HG03159 (cell line): ENCODE measurements at regions not wholly inside any gene's neighbourhood (a gene's known extent, or its start where the extent isn't known, plus 50 kb on each side); places are given as distances from the start of the nearest gene placed in this dataset.
A peak's percentile ranks its signal among the peaks of the same experiment; 100 is the strongest.
"Not testable (repeated sequence)": the region's sequence is repeated elsewhere in the genome, so short reads cannot be mapped to it uniquely, and the experiment has no call there.

Experiments used
- ATAC-seq: cut with Tn5 transposase; IDR thresholded peaks from one replicate; pipeline ENCODE4 v1.9.1; 2021; ENCODE audit warnings: mild to moderate bottlenecking, moderate library complexity; ENCODE audit not compliant: unreplicated experiment

DNA sequence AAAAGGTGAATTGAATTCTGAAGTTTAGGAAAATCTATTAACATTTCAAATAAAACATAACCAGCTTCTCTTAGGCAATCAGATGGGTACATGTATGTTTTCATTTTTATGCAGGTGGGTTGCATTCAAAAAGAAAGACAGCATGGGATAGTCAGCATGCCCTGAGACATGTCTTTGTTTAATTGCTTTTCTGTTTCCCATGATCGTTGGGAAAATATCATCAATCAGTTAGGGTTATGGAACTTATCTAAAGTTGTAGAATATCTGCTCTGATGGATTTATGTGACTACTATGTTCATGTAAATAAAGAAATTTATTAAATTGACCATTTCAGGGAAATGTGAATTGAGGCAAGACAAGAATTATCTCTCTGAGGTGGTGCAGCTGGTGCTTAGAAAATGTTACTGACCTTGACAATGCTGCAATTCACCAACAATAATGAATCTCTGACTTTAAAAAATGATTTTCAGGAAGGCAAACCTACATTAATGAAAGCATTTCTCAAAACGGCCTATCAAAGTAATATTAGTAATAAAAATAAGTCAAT is 112.7 kb downstream of the RFPL4B start:
- no peak for ATAC-seq

DNA sequence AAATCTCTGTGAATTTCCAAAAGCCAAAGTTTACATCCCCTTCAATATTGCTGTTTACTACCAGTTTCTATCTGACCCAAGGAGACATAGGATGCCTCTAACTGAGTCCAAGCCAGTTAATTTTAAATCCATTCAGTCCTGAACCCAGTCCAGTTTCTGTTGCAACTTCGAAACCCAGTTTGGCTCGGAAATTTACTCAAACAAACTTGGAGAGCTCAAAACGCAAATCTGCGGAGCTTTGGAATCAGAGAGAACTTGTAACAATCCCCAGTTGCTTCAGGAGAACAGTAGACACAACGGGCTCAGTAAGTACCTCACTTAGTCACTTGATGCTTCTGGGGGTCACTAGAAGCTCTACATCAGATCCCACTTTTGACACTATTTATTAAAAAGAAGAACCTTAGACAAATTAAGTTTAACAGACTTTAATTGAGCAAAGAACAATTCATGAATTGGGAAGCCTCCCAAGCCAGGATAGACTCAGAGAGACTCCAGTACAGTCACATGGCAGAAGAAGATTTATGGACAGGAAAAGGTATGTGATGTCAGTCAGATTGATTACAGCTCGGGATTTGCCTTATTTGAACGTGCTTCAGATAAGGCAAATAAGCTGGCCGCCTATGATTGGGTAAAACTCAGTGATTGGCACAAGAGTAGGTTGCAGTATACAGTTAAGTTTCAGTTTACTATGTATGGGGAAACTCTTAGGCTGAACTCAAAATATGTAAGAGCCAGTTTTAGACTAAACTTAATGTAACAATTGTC is 118.0 kb downstream of the RFPL4B start:
- ATAC-seq: no peak

DNA sequence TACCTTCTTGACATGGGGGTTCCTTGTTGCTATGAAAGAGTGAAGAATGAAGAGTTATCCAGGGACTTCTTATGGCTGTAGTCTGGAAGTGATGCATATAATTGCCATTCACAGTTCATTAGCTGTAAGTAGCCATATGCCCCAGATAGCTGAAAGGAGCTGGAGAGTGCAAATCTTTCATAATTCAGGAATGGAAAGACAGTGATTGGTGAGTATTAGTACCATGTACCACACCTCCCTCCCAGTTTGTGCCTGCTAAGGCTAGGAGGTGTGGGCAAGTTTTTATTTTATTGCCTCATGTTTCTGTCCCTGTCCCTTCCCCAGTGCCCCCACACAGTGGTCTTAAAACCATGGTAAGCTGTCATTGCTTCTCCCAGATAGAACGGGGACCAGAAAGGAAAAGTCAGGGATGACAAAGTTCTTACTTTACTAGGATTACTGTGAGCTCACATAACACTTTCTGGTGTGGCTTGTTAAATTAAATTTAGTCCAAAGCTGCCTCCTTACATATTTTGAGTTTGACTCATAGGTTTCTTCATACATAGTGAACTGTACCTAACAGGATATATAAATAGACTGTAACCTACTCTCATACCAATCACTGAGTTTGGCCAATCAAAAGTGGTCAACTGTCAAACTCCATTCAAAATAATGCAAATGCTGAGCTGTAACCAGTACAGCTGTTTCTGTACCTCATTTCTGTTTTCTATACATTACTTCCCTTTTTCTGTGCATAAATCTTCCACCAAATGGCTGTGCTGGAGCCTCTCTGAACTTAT is 119.4 kb downstream of the RFPL4B start:
- ATAC-seq: peak; percentile 95

DNA sequence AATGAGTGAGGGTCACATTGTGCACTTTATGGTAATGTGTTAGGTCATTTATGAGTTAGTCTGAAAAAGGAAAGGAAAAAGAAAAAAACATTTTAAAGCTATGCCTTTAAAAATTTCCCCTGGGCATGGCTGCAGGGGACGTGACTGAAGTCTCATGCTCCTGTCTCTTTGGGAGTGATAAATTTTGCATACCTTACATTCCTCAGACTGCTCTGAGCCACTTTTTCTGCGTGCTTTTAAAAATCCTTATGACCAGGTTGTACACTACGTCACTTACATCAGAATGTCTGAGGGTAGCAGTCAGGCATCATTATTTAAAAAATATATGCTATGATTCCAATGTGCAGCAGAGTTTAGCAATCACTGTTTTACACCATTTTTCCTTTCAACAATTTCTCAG is 121.2 kb downstream of the RFPL4B start:
- ATAC-seq: no peak

DNA sequence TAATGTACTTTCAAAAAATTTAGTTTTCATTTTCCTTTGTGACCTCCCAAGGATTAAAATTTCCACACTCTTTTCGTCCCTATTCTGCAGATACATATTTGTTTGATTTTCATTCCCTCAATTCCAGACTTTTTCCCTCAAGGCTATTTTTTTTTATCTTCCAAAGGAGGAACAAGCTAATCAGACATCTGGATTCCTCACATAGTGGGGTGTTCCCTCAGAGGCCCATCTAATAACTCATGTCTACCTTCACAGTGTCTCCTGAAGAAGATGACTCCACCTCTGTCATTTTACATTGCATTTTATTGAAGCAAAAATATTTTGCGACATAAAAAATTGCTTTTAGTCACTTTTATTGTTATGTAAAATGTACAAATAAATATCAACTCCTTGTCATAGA is 122.2 kb downstream of the RFPL4B start:
- no peak for ATAC-seq

DNA sequence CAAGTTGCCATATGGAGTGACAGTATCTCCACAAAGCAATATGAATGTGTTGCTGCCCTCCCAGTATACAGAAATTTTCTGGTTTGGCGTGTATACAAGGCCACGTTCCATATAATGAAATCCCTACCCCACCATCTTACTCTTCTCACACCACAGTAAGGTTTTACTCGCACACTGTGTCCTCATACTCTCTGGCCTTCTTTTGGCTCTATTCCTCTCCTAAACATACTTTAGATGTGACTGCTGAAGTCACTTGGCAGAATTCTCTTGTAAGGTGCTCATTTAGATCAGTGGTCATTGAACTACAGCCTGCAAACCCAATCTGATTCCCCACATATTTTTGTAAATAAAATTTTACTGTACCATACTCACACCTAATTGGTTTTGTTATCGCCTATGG is 123.2 kb downstream of the RFPL4B start:
- ATAC-seq: no peak

DNA sequence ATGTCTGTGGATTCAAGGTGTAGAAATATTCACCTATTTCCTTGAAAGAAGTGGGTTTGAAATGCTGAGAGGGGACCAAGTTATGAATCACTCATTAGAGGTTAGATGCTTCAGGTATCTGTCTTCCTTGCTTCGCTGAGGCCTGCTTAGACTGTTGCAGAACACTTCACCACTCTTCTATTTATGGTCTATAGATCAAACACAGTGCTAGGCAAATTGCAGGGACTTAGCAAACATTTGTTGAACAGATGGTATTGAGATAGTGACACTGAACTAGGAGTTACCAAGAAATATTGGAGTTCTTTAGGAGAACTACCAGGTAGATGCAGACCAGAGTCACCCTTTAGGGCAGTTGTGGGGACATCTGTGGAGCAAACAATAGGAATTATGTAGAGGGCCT is 123.8 kb downstream of the RFPL4B start:
- no peak for ATAC-seq

DNA sequence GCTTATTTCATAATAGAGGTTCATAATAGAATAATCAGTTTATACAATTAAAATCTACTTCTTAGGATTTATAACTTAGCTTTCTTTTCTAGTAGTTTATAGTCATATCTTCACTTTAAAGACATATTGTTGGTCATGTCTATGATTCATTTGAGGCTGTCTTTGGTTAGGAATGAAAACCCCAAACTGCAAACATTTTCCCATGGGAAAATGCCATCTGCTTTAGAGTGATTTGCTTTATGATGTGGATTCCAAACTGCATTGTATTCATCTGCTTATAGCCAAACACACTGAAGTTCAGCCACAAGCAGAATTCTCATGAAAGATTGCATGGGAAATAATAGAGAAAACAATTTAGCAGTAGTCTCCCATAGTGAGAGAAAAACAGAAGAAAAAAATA is 128.0 kb downstream of the RFPL4B start:
- no peak for ATAC-seq

DNA sequence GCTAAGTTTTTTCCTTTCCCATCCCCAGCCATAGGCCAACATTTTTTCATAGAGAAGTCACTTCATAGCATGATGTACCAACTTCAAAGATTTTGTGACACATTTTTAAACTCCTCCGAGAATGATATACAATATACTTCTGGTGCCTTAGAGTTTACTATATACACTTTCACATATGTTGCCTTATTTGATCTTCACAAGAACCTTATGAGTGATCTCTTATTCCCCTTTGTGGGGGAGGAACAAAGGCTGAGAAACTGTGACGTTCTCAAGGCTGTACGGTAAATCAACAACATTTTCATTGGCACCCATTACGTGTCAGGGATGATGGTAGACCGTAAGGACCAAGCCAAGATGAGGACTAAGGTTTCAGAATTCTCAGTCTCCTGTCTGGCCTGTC is 130.0 kb downstream of the RFPL4B start:
- no peak for ATAC-seq

DNA sequence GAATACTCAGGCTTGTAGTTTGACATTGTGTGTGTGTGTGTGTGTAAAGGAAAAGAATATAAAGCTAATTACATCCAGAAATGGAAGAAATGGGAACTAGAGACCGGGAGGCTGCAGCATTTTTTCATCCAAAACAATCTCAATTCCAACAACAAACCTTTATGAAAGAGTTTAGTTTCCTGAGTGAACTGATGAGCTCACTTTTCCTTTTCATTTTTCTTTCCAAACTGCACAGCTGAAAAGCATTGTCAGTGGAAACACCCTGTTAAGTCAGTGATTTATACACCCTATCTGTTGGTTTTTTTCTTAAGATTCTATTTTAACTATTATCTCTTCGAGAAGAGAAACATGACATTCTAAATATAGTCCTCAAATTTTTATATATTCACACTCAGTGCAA is 130.9 kb downstream of the RFPL4B start:
- no peak for ATAC-seq

DNA sequence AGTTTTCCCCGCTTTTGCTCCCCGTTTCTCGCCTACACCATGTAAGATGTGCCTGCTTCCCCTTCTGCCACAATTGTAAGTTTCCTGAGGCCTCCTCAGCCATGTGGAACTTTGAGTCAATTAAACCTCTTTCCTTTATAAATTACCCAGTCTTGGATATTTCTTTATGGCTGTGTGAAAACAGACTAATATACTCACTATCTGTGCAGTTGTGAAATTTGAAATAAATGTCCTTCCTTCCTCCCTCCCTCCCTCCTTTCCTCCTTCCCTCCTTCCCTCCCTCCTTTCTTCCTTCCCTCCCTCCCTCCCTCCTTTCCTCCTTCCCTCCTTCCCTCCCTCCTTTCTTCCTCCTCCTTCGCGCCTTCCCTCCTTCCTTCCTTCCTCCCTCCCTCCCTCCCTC is 132.8 kb downstream of the RFPL4B start:
- not testable (repeated sequence) for ATAC-seq

DNA sequence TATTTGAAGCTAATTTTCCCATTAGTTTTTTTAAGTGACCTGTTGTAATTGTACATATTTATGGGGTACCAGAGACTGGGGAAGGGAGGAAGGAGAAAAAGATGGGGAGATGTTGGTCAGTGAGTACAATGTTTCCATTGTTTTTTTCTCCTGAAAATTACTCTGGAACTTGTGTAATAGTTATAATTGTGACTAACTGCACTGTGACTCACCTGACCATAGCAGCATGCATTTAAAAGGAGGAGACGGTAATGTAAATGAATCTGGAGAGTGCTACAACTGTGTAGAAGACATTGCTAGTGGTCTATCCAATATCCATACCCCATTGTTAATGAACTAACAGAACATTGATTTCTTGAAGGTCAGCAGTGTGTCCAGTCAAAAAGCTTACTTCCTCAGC is 133.4 kb downstream of the RFPL4B start:
- ATAC-seq: no peak

DNA sequence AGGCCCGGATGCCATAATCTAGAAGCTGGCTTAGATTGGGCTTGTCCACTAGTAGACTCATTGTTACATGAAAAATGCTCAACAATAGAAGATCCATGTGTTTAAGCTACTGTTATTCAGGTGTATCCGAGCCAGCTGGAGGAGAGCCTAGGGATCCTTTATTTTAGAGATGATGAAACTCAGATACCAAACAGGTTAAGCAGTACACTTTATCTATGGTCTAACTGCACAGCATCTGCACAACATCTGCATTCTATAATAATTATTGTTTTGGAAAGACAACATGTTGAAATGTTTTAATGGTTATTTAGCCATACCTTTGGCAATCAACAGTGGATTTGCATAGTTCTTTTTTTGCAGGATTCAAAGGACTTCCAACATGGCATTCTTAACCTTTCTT is 134.1 kb downstream of the RFPL4B start:
- ATAC-seq: no peak

DNA sequence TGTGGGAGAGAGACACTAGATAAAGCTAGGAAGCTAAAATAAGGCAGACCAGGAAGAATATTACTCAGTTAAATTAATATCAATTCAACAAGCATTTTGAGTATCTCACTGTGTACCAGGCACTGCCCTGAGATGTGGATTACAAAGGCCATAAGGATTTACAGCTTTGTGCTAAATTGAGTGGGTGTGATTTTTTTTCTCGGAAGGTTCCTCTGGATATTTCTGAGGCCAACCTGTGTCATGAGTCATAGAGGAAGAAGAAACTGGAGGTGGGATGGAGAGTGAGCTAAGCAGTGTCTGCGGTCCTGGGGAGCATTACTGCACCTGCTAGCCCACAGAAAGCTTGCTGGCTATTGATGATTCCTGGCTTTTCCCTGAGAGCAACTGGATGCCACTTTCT is 135.2 kb downstream of the RFPL4B start:
- no peak for ATAC-seq

DNA sequence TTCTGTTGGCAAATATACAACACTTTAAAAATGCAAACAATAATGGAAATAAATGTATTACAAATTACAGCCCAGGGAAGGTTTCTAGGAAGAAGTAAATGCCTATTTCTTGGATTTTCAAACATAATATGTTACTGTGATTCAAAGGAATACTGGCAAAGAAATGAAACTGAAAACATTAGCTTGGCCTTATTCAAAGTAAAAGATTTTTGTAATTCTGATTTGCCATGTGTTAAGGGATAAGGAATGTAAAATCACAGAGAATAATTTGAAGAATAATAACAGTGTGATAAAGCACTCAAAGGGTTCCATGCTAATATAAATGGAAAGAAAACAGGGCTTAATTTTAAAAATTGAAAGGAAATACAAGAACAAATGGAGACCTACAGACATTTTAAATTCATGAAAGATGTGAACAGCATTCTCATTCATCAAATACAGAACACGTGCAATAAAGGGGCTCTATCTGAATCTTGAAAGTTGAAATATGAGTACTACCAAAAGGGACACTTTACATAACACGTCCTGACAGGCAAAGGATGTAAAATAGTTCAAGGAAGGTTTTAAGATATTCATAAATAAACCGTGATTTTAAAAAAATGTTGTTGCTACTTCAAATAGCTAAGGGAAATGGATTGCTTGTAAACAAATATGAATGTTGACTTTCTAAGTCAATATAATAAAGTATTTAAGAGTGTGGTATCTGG is 138.1 kb downstream of the RFPL4B start:
- ATAC-seq: no peak

DNA sequence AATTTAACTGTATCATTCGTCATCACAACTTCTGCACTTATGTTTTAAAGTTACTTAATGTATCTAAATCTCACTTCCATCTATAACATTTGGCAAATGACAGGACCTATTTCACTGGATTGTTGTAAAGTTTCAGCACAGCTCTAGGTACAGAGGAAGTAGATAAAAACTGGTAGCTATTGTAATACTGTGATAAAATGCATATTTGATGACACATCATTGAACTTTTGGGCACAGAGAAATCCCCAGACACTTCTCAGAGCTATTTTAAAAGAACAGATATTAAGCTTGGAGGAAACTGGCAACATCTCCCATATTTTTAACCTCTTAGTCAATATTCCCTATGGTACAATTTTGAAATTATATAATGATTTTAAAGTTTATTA is 138.7 kb downstream of the RFPL4B start:
- ATAC-seq: no peak

DNA sequence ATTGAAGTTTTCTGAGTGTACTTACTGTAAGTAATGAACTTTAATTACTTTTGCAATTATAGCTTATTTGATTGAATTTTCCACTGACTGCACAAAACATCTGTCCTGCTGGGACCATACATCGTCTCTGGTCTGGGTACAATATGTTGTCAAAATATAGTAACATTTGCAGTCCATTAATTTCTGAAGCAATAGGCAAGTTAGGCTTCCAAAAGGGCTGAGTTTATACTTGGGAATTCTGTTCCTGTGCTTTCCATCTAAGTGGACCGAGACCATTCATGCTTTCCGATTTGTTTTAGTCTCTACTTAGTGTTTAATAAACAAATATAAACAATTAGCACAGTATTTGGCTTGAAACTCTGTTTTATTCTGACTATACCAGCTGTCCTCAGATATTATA is 139.3 kb downstream of the RFPL4B start:
- no peak for ATAC-seq

DNA sequence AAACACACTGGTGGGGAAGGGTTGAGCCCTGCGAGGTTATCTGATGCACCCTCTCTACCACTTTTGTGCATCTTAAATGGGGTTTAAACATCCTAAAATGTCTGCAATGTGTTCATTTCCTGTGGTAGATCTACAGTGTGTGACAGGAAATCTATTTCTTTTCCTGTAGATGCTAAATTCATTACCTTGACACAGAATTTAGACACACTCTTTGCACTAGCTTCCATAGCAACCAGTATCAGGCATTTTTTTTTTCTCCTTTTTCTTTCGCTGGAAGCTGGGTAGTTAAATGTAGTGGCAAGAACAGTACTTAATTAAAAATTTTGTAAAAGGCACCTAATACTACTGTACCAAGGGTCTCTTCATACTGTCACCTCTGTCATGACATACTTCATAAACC is 141.1 kb downstream of the RFPL4B start:
- ATAC-seq: no peak

DNA sequence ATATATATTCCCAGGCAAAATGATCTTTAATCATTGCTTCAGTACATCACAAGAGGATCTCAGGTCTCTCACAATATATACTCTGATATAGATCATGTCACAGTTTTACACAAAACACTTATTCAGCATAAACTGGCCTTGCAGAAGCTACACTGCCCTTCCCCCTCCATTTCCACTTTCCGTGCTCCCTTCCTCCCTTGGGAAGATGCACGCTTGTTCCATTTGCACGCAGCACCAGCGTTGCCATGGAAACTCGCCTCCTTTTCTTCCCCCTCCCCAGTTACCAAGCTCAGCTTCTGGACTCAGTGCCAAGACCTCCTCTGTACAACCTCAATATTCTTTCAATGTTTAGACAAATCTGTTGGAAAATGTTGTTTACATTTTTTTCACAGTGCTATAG is 154.6 kb downstream of the RFPL4B start:
- no peak for ATAC-seq

DNA sequence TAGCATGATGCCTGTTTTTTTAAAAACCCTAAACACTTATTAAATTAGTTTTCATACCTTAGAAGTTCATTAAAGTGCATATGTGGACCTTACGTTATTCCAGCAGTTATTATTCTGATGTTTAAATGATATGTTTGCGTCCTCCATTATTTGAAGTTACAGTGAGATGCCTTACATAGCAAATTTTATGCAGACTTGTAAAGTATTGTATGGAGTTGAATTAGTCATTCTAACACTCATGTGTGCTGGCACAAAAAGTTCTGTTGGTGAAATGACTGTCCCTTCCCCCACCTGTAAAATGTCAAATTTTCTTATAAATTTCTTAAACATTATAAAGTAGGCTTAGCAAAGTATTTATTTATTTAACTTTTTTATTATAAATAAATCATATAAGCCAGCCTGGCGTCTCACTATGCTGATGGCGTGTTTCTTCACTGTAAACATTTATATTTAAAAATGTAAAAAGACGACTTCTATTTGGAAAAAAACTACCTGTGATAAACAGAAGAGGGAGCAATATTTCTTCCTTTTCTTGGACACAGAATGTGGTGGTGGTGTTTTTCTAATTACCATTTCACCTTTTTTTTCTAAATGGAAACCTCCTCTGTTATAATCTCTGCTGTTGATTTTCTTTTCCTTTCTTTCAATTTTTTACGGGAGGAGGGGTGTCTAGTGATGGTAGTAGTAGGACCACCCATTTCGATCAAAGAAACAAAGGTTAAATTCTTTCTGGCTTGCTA is 155.4 kb downstream of the RFPL4B start:
- no peak for ATAC-seq

DNA sequence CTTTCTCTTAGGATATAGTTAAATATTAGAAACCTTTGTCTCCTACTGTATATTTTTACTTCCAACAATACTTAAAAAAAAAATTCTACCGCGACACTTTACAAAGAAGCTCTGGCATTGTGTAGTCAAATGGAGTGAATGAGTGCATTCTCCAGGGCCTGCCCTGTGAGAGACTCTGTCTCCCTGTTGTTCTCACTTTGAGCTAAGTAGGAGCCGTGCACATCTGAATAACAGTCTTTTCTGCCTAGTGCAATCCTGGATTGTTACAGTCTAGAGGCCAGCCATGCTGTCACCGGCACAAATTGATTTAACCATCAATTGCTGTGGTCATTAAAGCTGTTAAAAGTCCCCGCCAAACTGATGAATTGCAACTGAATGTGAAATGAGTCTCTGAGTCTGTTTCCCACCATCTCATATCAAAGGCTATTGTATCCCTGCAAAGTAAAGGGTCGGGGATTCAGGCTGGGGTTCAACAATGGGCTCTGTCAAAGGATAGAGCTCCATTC is 156.0 kb downstream of the RFPL4B start:
- ATAC-seq: no peak
